Breast epithelium (tissue), 4 donors: ENCODE measurements at regions not wholly inside any gene's neighbourhood (a gene's known extent, or its start where the extent isn't known, plus 50 kb on each side); places are given as distances from the start of the nearest gene placed in this dataset.

ENCODE experiments used
- DNase-seq, 2 donors: peaks; one replicate each; pipeline ENCODE4 v3.0.0-alpha.2; 2019; ENCODE audit warnings: low spot score in 2 of 2
- H3K27ac ChIP-seq, 2 donors: fragments of 200-600 bp; sonication (generic) in 1 of 2; one replicate each; pipeline ENCODE4 v1.5.1; 2016 to 2019; ENCODE audit warnings: mild to moderate bottlenecking in 1 of 2
- H3K27me3 ChIP-seq, 2 donors: fragments of 200-600 bp; sonication (generic) in 1 of 2; one replicate each; pipeline versions ENCODE4 v1.5.1 to v1.6.0; 2017 to 2019; ENCODE audit warnings: control low read depth in 1 of 2, mild to moderate bottlenecking in 1 of 2
- H3K36me3 ChIP-seq: fragments of 200-600 bp; one replicate; pipeline ENCODE4 v1.5.1; 2019
- H3K4me1 ChIP-seq, 2 donors: fragments of 200-600 bp; sonication (generic); one replicate each; pipeline ENCODE4 v1.5.1; 2016 to 2019; ENCODE audit warnings: control low read depth in 1 of 2
- H3K4me3 ChIP-seq, 3 donors: fragments of 200-600 bp; sonication (generic); 1 replicate in 2 of 3; 2 replicates in 1 of 3; pipeline ENCODE4 v1.5.1; 2016 to 2019; ENCODE audit warnings: mild to moderate bottlenecking in 3 of 3, moderate library complexity in 2 of 3
- H3K9me3 ChIP-seq, 2 donors: fragments of 200-600 bp; sonication (generic) in 1 of 2; one replicate each; pipeline ENCODE4 v1.5.1; 2016 to 2019; ENCODE audit warnings: control low read depth in 1 of 2
- POLR2A ChIP-seq: fragments of 450-650 bp; IDR thresholded peaks from one replicate; pipeline ENCODE4 v1.6.1; 2016; ENCODE audit warnings: antibody characterized with exemption, mild to moderate bottlenecking, moderate library complexity
- POLR2AphosphoS5 ChIP-seq, 3 donors: sonication (generic); formaldehyde crosslinking; IDR thresholded peaks; one replicate each; pipeline ENCODE4 v1.6.1; 2017; ENCODE audit warnings: antibody characterized with exemption in 3 of 3
- intact Hi-C: fragments of 100-400 bp; cut with DNase I; formaldehyde crosslinking; loops from one replicate; pipeline ENCODE4 v1.15.1; 2023; ENCODE audit warnings: low total_unique reads
- TF ChIP-seq, protein P1 (sequence below), 3 donors: fragments of 450-650 bp; IDR thresholded peaks; one replicate each; pipeline ENCODE4 v1.5.1; 2016 to 2017; ENCODE audit warnings: antibody characterized with exemption in 3 of 3, mild to moderate bottlenecking in 3 of 3, moderate library complexity in 3 of 3

GRCh38 chr14:101220921-101221510 lies 317.5 kb upstream of the RTL1 start:
- H3K9me3 ChIP-seq: no peaks in the 10 kb centered on the region
- no peak overlapping the region for H3K4me3 ChIP-seq
- intact Hi-C loops: no loop called here
- no peaks in the 10 kb centered on the region for H3K4me1 ChIP-seq
- DNase-seq: no peak
- TF ChIP-seq POLR2A (no peak), POLR2AphosphoS5 (IDR thresholded peaks at IDR 0.05) (no peak)
- TF ChIP-seq, protein P1, sequence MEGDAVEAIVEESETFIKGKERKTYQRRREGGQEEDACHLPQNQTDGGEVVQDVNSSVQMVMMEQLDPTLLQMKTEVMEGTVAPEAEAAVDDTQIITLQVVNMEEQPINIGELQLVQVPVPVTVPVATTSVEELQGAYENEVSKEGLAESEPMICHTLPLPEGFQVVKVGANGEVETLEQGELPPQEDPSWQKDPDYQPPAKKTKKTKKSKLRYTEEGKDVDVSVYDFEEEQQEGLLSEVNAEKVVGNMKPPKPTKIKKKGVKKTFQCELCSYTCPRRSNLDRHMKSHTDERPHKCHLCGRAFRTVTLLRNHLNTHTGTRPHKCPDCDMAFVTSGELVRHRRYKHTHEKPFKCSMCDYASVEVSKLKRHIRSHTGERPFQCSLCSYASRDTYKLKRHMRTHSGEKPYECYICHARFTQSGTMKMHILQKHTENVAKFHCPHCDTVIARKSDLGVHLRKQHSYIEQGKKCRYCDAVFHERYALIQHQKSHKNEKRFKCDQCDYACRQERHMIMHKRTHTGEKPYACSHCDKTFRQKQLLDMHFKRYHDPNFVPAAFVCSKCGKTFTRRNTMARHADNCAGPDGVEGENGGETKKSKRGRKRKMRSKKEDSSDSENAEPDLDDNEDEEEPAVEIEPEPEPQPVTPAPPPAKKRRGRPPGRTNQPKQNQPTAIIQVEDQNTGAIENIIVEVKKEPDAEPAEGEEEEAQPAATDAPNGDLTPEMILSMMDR (IDR thresholded peaks at IDR 0.05): no peak
- no peaks in the 10 kb centered on the region for H3K36me3 ChIP-seq
- H3K27me3 ChIP-seq: no peaks in the 10 kb centered on the region
- no peak overlapping the region for H3K27ac ChIP-seq

GRCh38 chr14:101221549-101222160 lies 318.1 kb upstream of the RTL1 start:
- Histone ChIP-seq H3K27me3 (no peaks in the 10 kb centered on the region), H3K27ac (no peak overlapping the region), H3K9me3 (no peaks in the 10 kb centered on the region), H3K4me1 (no peaks in the 10 kb centered on the region), H3K4me3 (no peak overlapping the region), H3K36me3 (no peaks in the 10 kb centered on the region)
- intact Hi-C loops: no loop called here
- TF ChIP-seq, protein P1 (IDR thresholded peaks at IDR 0.05): no peak
- TF ChIP-seq POLR2A: no peak
- TF ChIP-seq POLR2AphosphoS5 (IDR thresholded peaks at IDR 0.05): no peak
- no peak for DNase-seq

GRCh38 chr14:101222362-101223070 lies 319.0 kb upstream of the RTL1 start:
- no peak for DNase-seq
- no peaks in the 10 kb centered on the region for H3K9me3 ChIP-seq
- no peak overlapping the region for H3K4me3 ChIP-seq
- no peaks in the 10 kb centered on the region for H3K27me3 ChIP-seq
- no peaks in the 10 kb centered on the region for H3K4me1 ChIP-seq
- intact Hi-C loops: no loop called here
- H3K27ac ChIP-seq: no peak overlapping the region
- no peak for TF ChIP-seq POLR2AphosphoS5 (IDR thresholded peaks at IDR 0.05)
- TF ChIP-seq, protein P1 (IDR thresholded peaks at IDR 0.05): no peak
- no peak for TF ChIP-seq POLR2A
- H3K36me3 ChIP-seq: no peaks in the 10 kb centered on the region

GRCh38 chr14:101223127-101223526 lies 319.6 kb upstream of the RTL1 start:
- intact Hi-C loops: no loop called here
- TF ChIP-seq POLR2AphosphoS5 (IDR thresholded peaks at IDR 0.05) (no peak), POLR2A (no peak)
- TF ChIP-seq, protein P1 (IDR thresholded peaks at IDR 0.05): no peak

DNA sequence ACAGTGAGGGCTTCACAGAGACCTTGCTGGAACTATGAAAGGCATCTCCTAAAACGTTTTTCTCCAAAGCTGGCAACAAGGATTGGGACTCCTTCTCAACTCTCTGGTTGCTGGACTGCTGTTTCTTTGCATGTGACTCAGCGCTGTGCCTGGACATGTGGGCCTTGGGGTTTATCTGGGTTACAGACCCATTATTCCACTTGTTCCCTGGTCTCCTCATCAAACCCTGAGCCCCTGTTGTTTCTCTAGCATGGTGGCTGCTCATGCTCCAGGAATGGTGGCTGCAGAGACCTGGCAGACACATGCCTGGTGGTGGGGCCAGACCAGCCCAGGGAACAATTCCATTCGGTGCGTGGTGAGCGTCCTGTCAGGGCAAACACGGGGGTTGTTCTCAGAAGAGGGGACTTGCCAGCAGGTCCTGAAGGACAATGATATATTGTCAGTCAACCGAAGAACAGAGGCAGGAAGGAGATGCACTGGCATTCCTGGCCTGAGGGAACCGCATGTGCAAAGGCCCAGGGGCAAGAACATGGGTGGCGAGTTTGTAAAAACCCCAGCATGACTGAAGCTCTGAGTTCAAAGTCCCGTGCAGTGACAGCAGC lies 320.1 kb upstream of the RTL1 start:
- DNase-seq: no peak
- H3K36me3 ChIP-seq: no peaks in the 10 kb centered on the region
- no peaks in the 10 kb centered on the region for H3K27me3 ChIP-seq
- H3K4me3 ChIP-seq: no peak overlapping the region
- no peaks in the 10 kb centered on the region for H3K9me3 ChIP-seq
- intact Hi-C loops: no loop called here
- H3K27ac ChIP-seq: no peak overlapping the region
- no peak for TF ChIP-seq POLR2AphosphoS5 (IDR thresholded peaks at IDR 0.05)
- no peak for TF ChIP-seq POLR2A
- TF ChIP-seq, protein P1 (IDR thresholded peaks at IDR 0.05): no peak
- H3K4me1 ChIP-seq: no peaks in the 10 kb centered on the region

More at GRCh38 chr14:101223127-101223526, 319.6 kb upstream of the RTL1 start:
- no peaks in the 10 kb centered on the region for H3K27me3 ChIP-seq
- H3K4me1 ChIP-seq: no peaks in the 10 kb centered on the region
- H3K4me3 ChIP-seq: no peak overlapping the region
- no peak overlapping the region for H3K27ac ChIP-seq
- H3K36me3 ChIP-seq: no peaks in the 10 kb centered on the region
- no peaks in the 10 kb centered on the region for H3K9me3 ChIP-seq
- no peak for DNase-seq
